ENCODE measurements at regions not wholly inside any gene's neighbourhood (a gene's known extent, or its start where the extent isn't known, plus 50 kb on each side); places are given as distances from the start of the nearest gene placed in this dataset.

DNA sequence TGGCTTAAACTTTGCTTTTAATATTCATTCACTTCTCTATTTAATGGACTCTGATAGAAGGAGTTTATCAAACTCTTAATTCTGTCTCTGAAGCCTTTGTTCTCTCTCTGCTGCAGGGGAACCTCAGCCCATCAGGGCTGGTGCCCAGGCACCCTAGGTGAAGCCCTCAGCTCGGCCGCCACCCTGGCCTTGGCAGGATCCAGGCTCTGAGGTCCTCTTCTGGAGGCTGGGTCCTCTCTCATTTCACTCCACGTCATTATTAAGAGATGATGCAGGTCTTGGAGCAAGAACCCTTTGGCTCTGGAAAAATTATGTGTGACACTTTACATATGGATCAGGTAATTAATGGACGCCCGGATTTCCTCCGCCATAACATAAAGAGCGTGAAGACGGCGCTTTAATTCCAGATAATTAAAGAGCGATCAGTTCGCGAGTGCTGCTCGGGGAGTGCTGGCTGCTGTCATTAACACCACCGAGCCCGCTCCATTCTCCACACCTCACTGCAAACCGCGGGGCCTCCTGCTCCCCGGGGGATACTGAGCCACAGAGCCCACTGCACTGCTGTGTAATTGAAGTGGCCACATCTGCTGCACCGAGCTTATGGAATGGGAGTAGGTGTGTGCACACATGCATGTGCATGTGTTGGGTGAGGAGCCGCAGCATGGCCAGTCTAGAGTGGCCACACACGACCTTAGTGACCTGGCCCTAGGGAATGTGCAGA lies 259.4 kb upstream of the TNRC6C start:
- TF ChIP-seq, protein P1, sequence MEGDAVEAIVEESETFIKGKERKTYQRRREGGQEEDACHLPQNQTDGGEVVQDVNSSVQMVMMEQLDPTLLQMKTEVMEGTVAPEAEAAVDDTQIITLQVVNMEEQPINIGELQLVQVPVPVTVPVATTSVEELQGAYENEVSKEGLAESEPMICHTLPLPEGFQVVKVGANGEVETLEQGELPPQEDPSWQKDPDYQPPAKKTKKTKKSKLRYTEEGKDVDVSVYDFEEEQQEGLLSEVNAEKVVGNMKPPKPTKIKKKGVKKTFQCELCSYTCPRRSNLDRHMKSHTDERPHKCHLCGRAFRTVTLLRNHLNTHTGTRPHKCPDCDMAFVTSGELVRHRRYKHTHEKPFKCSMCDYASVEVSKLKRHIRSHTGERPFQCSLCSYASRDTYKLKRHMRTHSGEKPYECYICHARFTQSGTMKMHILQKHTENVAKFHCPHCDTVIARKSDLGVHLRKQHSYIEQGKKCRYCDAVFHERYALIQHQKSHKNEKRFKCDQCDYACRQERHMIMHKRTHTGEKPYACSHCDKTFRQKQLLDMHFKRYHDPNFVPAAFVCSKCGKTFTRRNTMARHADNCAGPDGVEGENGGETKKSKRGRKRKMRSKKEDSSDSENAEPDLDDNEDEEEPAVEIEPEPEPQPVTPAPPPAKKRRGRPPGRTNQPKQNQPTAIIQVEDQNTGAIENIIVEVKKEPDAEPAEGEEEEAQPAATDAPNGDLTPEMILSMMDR (IDR thresholded peaks at IDR 0.05): no peak
- TF ChIP-seq ZFX (IDR thresholded peaks at IDR 0.05; ENCODE audit: borderline replicate concordance): no peak

All from 22Rv1 (cell line).